GM12865 (cell line): ENCODE measurements at regions not wholly inside any gene's neighbourhood (a gene's known extent, or its start where the extent isn't known, plus 50 kb on each side); places are given as distances from the start of the nearest gene placed in this dataset.

Experiments
- DNase-seq: peaks from one replicate; pipeline ENCODE4 v3.0.0; 2010; ENCODE audit warnings: low read depth
- H3K4me3 ChIP-seq: 2 replicates; pipeline ENCODE4 v1.5.1; 2011; ENCODE audit warnings: mild to moderate bottlenecking, low read depth, low read length, control low read depth
- CTCF ChIP-seq: IDR thresholded peaks from 2 replicates; pipeline ENCODE4 v1.5.1; 2011; ENCODE audit warnings: low read length, control low read depth, low read depth, inconsistent platforms; ENCODE audit not compliant: insufficient read depth; ENCODE audit errors: missing control alignments

GRCh38 chr19:28574212-28574611 is 638.7 kb downstream of the UQCRFS1 start:
- DNase-seq: no peak
- TF ChIP-seq CTCF: no peak

GRCh38 chr19:28569132-28570131 is 643.5 kb downstream of the UQCRFS1 start:
- no peak for TF ChIP-seq CTCF
- no peak overlapping the region for H3K4me3 ChIP-seq
- no peak for DNase-seq

More at GRCh38 chr19:28574212-28574611, 638.7 kb downstream of the UQCRFS1 start:
- no peak overlapping the region for H3K4me3 ChIP-seq

GRCh38 chr19:28567834-28568233 is 645.1 kb downstream of the UQCRFS1 start:
- no peak overlapping the region for H3K4me3 ChIP-seq
- DNase-seq: no peak
- no peak for TF ChIP-seq CTCF

GRCh38 chr19:28563964-28564921 is 648.7 kb downstream of the UQCRFS1 start:
- H3K4me3 ChIP-seq: no peak overlapping the region
- no peak for TF ChIP-seq CTCF
- DNase-seq: no peak

GRCh38 chr19:28560786-28561185 is 652.2 kb downstream of the UQCRFS1 start:
- no peak for TF ChIP-seq CTCF
- no peak for DNase-seq
- no peak overlapping the region for H3K4me3 ChIP-seq

- TF ChIP-seq CTCF: no peak
- DNase-seq: no peak
- no peak overlapping the region for H3K4me3 ChIP-seq
These were observed 654.2 kb downstream of the UQCRFS1 start for GRCh38 chr19:28558783-28559182.
